ENCODE measurements at regions not wholly inside any gene's neighbourhood (a gene's known extent, or its start where the extent isn't known, plus 50 kb on each side); places are given as distances from the start of the nearest gene placed in this dataset.

GRCh38 chr14:66360366-66360926 is 125.7 kb upstream of the CCDC196 start:
- DNase-seq (ENCODE audit: low read depth in 2 of 2), result no peak

- DNase-seq (ENCODE audit: low read depth in 2 of 2), result no peak
Measured at GRCh38 chr14:66361013-66361412, 125.2 kb upstream of the CCDC196 start.

- no peak for DNase-seq (ENCODE audit: low read depth in 2 of 2)
Measured at GRCh38 chr14:66365388-66365787, 120.8 kb upstream of the CCDC196 start.

- no peak for DNase-seq (ENCODE audit: low read depth in 2 of 2)
Measured at GRCh38 chr14:66369157-66369697, 116.9 kb upstream of the CCDC196 start.

DNA sequence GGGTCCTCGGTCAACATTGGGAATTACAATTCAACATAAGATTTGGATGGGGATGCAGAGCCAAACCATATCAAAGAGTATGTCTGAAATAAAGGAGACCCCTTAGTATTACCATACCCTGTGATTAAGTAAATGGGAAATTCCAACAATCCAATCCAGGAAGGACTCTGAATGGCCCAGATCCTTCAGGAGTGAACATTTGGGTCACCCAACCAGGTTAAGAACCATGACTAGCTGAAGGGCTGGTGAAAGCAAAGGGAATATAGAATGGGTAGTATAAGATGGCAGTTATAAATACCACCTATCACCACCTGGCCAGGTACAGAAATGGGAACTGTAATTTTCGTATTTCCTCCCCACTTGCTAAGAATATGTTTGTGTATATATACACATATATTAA is 114.4 kb upstream of the CCDC196 start:
- no peak for DNase-seq (ENCODE audit: low read depth in 2 of 2)

GRCh38 chr14:66375046-66375964 is 110.9 kb upstream of the CCDC196 start:
- DNase-seq (ENCODE audit: low read depth in 2 of 2), result no peak

DNA sequence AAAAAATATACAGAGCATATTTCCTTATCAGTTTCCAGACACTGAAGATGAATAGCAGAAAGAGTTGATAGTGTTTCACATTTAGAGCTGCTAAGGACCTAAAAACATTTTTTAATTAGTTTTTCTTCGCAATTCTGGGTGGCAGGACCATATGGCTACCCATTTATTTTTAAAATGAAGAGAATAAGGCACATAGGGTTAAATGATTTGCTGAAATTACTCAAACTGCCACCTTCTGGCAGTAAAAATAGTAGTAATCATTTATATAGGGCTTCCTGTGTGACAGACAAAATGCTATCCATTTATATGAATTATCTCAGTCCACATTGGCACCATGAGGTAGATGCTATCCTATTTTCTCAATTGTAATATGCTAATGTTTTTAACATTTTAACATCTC is 108.6 kb upstream of the CCDC196 start:
- DNase-seq (ENCODE audit: low read depth in 2 of 2), result no peak

DNA sequence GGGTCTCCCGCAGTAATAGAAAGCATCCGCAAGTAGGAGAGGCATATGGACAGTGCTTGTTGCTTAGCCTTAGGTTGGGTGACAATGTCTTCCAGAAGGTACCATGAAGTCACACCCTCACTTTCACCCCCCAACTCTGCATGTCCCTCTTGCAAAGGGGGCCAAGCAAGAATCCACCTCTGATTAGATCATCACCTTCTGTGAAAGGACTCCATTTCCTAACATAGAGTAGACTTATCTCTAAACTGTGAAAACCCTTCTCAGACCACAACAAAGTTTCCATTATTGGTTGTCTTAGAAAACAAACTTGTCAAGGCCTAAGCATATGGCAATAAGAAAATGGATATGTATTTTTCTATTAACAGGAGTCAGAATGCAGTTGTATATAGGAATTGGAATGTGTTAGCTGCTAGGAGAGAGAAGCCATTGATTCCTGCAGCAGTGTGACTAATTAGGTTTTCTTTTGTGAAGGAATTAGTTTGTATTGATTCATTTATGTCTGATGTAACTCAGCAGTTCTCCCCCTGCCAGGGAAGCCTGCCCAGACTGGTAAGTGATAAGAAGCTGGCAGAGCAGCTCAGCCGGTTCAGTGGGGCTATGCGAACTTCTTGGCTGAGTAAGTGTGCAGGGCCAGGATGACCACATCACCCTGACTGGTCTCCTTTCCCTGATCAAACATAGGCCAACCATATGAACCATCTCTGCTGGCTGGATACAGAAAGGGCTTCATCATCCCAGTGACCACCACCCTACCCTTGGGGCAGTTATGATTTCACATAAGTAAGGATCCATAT is 107.3 kb upstream of the CCDC196 start:
- DNase-seq (ENCODE audit: low read depth in 2 of 2), result no peak

- DNase-seq (ENCODE audit: low read depth in 2 of 2), result no peak
Measured at GRCh38 chr14:66380143-66380542, 106.0 kb upstream of the CCDC196 start.

DNA sequence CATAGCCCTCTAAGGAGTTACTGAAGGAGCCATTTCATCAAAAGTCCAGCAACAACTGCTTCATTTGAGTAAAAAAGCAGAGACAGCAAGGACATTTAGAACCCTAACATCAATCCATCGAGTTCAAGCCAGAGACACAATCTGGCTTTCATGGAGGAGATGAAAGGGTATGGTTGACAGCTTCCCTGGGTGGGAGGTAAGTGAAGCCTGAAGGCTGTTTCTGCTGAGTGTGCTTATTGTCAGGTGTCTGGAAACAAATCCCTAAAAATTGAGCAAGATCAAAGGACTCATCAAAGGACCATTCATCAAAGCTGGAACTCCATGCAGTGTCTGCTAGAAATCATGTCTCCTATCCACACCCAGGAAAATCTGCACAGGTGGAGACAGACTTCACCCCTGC is 104.4 kb upstream of the CCDC196 start:
- no peak for DNase-seq (ENCODE audit: low read depth in 2 of 2)

DNA sequence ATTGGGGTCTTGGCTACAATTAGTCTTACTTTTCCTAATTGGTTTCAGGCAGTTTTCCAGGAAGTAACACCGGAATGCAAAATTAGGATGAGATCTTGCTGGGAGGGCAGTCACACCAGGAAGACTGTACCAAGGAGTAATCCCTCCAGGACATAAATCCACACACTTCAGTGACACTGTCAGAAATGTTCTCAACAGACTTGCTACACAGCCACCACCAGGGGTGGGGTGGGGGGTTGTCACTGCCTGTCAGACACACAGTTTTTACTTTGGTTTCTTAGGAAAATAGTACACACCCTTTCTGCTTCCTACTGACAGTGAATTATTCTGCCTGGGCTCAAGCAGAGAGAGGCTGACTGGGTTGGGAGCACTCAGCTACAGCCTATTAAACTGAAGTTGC is 102.9 kb upstream of the CCDC196 start:
- DNase-seq (ENCODE audit: low read depth in 2 of 2), result no peak

DNA sequence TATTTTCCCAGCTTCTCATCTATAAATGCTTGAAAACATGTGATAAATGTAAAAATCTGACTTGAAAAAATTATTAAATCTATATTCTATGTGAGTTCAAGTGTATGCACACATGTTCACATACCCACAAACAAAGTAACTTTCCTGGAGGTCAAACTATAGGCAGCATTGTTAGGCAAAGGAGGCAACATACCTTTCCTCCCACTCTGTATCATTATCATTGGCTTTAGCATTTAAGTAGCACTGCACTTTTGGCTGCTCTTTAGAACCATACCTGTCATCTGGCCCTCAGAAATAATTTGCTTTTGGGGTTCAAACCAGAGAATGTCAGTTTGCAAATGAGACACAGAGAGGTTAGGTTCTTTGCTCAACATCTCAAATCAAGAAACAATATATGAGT is 102.4 kb upstream of the CCDC196 start:
- no peak for DNase-seq (ENCODE audit: low read depth in 2 of 2)

- DNase-seq (ENCODE audit: low read depth in 2 of 2), result no peak
Measured at GRCh38 chr14:66388516-66388915, 97.7 kb upstream of the CCDC196 start.

DNA sequence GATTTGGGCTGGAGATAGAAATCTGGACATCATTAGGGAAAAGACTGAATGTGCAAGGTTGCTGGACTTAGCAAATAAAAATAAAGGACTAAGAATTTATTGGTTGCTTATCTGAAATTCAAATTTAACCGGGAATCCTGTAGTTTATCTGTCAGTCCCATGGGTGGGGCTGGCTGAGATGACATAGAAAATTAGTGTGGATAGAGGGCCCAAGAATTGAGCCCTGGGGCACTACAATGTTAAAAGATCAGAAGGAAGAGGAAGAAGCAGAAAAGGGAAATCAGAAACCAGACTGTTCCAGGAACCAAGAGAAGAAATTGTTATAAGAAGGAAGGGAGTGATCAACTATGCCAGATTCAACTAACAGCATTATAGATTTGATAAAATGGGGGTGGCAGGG is 96.7 kb upstream of the CCDC196 start:
- no peak for DNase-seq (ENCODE audit: low read depth in 2 of 2)

DNA sequence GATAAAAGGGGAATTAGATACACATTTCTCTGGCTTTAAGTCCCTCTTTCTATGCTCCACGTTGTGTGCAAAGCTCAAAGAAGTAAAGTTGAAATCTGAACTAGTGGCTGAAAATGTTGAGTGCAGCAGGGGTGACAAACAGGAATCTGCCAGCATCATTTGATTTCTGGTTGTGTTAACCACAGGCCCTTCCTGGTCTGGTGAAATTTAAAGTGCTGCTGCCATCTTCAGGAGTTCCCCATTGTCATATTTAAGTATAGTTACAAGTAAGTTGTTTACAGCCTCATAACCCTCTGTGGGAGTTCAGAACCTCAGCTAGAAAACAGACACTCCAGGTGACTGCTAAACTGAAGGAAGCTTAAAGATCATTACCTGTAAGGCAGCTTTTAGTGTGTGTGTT is 90.9 kb upstream of the CCDC196 start:
- DNase-seq (ENCODE audit: low read depth in 2 of 2), result no peak

- no peak for DNase-seq (ENCODE audit: low read depth in 2 of 2)
Measured at GRCh38 chr14:66396164-66396563, 90.0 kb upstream of the CCDC196 start.

DNA sequence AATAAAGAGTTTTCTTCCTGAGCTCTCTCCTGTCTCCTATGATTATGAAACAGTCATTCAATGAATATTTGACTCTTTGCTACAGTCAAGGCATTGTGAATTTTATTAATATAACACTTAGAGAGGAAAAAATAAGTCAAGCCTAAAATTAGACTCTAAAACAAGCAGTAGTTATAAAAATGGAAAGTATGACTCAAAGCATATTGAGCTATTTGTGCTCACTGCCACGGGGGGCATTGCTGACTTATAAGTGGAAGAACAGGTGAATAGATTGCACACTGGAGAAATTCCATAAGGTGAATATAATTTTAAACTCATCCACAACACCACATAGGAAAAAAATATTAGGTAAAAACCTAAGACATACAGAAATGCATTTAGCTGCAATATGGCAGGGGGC is 87.7 kb upstream of the CCDC196 start:
- no peak for DNase-seq (ENCODE audit: low read depth in 2 of 2)

- no peak for DNase-seq (ENCODE audit: low read depth in 2 of 2)
Measured at GRCh38 chr14:66401449-66402095, 84.6 kb upstream of the CCDC196 start.

DNA sequence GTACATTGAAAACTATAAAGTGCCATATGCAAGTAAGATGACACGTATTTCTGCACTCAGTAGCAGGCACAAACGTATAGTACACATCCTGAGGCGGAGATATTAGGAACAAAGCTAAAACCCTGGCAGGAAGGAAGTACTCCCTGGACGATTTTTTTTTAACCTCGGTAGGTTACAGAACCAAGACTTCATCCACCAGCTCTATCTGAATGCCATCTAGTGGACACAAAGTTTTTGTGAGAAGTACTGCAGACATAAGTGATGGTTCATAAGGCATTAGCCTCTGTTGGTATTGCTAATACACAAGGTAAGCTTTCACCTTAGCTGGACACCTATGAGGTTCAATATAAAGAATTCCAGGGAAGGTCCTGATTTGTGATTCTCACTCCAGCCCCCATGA is 83.0 kb upstream of the CCDC196 start:
- DNase-seq (ENCODE audit: low read depth in 2 of 2), result no peak

GRCh38 chr14:66404051-66404545 is 82.1 kb upstream of the CCDC196 start:
- DNase-seq (ENCODE audit: low read depth in 2 of 2), result no peak

DNA sequence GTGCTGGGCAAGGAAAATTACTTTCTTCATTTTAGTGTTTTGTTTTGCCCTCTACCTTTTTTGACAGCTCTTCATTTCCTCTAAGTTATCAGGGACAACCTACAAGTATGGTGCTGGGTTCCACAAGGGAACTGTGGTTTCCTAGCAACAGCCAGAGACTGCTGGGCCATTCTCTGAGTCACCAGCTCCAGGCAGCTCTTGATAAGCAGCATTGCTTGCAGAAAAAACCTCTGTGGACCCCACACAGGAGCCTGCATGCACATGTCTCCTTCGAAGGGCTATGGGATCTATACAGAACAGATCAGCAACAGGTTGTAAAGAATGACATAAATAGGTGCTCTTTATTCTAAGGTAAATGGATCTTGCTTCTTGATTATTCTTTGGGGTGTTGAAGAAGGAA is 81.0 kb upstream of the CCDC196 start:
- no peak for DNase-seq (ENCODE audit: low read depth in 2 of 2)

DNA sequence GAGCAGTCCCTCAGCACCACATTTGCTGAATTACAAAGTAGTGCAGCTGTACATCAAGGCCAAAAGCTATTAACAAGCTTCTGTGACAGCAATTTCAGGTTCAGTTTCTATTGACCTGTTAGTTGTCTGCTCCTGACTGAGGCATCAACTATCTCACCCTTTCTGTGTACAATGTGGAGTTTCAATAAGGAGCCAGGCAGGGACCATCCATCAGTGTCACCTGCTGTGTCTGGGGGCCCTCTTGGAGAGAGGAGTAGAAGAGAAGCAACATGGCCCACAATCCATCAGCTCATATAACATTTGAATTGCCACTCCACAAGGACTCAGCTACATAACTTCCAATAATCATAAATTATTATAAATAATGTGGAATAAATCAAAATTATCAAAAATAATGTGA is 72.3 kb upstream of the CCDC196 start:
- no peak for DNase-seq (ENCODE audit: low read depth in 2 of 2)

Measured in stimulated activated CD4-positive, alpha-beta T cell treated with anti-CD3 and anti-CD28 coated beads, Interleukin-1b, Interleukin-23, amount 100 ng/mL, for 1 hour (primary cell).